ENCODE measurements at regions not wholly inside any gene's neighbourhood (a gene's known extent, or its start where the extent isn't known, plus 50 kb on each side); places are given as distances from the start of the nearest gene placed in this dataset.
"Not testable (repeated sequence)": the region's sequence is repeated elsewhere in the genome, so short reads cannot be mapped to it uniquely, and the experiment has no call there.

DNA sequence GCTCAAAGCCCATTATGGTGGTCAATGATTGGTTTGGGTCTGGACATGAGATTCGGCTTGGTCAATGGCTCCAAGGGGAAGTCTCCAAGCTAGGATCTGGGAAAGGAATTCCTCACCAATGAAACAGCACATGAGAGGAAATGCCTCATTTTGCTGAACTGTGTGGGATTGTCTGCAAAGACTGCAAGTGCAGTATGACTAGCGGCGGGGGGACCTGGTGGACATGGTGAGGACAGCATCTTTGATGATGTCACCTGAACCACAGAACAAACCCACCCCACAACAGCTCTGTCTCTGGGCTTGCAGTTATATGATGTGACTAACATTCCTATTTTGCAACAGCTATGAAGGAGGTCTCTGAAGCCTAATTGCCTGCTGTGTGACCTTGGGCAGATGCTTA is 50.6 kb upstream of the NKD1 start:
- no peak for DNase-seq

DNA sequence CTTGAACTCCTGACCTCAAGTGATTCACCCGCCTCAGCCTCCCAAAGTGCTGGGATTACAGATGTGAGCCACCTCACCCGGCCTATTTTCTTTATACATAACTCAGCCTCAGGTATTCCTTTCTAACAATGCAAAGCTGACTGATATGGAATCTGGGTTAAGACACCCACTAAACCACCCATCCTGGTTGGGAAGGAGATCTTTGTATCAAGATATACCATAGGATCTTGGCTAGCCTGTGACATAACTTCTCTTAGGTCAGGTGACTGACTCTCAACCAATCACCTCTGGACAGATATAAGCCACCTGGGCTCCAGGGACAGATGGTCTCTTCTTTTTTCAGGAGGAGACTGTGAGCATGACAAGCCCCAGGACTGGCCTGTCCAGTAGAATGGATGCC is 51.2 kb upstream of the NKD1 start:
- no peak for DNase-seq

DNA sequence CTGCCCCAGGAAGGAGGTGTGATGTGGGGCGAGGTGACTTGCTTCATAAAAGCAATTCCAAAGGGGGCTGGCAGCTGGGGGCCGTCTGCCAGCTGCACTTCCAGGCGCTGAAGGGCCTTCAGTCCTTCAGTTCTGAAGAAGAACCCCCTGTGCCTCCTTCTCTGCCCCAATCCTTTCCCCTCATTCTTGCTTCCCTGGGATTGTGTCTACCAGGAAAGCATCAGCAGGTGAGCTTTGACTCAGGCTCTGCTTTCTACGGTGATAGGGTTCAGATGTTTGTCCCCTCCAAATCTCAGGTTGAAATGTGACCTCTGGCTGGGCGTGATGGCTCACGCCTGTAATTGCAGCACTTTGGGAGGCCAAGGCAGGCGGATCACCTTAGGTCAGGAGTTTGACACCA is 52.5 kb upstream of the NKD1 start:
- no peak for DNase-seq

DNA sequence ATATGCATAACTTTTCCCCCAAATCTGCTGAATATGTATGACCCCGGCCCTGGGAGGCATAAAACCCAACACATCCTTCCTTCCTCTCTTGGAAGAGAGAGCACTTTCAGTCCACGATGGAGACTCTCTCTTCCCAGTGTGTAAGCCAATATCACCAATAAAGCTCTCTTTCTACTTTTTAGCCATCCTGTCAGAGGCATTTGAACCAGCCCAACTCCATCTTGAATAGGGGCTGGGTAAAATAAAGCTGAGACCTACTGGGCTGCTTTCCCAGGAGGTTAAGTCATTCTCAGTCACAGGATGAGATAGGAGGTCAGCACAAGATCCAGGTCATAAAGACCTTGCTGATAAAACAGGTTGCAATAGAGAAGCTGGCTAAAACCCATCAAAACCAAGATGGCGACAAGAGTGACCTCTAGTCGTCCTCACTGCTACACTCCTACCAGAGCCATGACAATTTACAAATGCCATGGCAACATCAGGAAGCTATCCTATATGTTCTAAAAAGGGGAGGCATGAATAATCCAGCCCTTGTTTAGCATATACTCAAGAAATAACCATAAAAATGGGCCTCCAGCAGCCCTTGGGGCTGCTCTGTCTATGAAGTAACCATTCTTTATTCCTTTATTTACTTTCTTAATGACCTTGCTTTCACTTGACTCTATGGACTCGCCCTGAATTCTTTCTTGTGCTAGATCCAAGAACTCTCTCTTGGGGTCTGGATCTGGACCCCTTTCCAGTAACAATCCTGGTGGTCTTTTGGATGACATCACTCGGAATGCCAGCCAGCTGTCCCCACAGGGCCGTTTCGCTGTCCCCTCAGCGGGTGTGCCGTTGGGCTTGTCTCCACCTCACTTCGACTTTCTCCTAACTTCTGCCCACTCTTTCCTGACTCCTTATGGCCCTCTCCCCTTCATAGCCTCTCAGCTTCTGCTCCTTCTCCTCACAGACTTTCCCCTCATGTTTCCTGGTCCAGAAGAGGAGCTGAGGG is 53.4 kb upstream of the NKD1 start:
- DNase-seq: no peak

DNA sequence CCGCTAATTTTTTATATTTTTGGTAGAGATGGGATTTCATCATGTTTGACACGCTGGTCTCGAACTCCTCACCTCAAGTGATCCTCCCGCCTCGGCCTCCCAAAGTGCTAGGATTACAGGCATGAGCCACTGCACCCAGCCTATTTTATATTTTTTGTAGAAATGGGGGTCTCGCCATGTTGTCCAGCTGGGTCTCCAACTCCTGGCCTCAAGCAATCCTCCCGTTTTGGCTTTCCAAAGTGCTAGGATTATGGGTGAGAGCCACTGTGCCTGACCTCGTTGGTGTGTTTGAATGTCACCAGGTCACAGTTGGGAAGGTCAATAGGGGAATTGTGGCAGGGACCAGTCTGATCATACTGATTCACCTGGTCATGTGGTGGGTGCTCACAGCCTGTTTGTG is 56.7 kb upstream of the NKD1 start:
- no peak for DNase-seq

DNA sequence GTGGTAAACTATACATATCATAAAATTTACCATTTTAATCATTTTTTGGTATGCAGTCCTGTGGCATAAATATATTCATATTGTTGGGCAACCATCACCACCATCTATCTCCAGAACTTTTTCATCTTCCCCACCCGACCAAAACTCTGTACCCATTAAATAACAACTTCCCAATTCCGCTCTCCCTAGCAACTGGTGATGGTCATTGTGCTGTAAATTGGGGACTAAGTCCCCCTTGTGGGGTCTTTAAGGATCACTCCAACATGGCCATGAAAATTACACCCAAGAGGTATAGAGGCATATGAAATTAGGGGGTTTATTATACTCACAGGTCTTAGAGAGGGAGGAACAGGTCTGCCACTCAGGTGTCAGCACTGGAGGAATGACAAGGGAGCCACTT is 57.4 kb upstream of the NKD1 start:
- no peak for DNase-seq

- DNase-seq: peak in 1 of 14 donors; percentile 24
Observed at GRCh38 chr16:50489182-50489581, 59.0 kb upstream of the NKD1 start.

DNA sequence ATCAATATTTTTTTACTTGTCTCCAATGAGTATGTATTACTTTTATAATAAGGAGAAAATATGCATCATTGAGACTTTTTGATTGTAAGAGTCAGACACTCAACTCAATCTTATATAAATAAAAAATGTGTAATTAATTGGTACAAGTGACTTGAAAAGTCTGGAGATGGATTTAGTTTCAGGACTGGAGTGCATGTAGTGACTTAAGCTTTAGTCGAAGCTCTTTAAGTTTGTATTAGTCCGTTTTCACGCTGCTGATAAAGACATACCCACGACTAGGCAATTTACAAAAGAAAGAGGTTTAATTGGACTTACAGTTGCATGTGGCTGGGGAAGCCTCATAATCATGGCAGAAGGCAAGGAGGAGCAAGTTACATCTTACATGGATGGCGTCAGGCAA is 60.7 kb upstream of the NKD1 start:
- no peak for DNase-seq

- not testable (repeated sequence) for DNase-seq
Observed at GRCh38 chr16:50486162-50486561, 62.0 kb upstream of the NKD1 start.

GRCh38 chr16:50485232-50485631 is 63.0 kb upstream of the NKD1 start:
- DNase-seq: no peak

DNA sequence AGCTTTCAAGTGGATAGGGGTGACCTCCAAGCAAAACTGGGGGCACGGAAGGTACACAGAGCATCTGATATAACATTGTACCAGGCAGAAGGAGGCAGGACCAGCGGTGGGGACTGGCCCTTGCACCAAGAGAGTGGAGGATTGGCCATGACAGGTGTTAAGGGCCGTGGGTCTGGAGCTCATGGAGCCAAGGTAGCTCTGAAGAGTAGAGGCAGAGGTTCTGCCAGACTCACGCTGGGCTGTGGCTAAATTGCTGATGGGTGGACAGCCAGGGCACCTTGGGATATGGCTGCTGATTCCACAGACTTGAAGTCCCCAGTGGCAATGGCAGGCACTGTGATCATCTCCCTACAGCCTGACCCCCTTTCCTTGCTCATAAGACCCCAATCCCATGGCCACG is 65.9 kb upstream of the NKD1 start:
- no peak for DNase-seq

DNA sequence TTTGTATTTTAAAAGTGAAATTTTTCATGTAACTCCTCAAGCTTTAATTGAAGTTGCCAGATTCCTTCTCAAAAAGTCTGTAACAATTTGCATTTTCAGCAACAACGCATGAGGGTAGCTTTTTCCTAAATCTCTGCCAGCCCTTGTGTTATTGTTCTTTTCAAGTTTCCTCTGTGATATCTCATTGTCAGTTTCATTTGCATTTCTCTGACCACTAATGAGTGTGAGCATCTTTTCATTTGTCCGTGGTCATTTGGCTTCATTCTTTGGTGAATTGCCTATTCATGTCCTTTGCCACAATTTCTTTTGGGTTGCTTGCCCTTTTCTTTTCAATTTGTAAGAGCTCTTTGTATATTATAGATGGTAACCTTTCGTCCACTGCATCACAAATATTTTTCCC is 68.0 kb upstream of the NKD1 start:
- DNase-seq: peak in 1 of 14 donors; percentile 5

GRCh38 chr16:50479771-50480170 is 68.4 kb upstream of the NKD1 start:
- DNase-seq: peak in 1 of 14 donors; percentile 6

GRCh38 chr16:50478773-50479149 is 69.4 kb upstream of the NKD1 start:
- DNase-seq: no peak

DNA sequence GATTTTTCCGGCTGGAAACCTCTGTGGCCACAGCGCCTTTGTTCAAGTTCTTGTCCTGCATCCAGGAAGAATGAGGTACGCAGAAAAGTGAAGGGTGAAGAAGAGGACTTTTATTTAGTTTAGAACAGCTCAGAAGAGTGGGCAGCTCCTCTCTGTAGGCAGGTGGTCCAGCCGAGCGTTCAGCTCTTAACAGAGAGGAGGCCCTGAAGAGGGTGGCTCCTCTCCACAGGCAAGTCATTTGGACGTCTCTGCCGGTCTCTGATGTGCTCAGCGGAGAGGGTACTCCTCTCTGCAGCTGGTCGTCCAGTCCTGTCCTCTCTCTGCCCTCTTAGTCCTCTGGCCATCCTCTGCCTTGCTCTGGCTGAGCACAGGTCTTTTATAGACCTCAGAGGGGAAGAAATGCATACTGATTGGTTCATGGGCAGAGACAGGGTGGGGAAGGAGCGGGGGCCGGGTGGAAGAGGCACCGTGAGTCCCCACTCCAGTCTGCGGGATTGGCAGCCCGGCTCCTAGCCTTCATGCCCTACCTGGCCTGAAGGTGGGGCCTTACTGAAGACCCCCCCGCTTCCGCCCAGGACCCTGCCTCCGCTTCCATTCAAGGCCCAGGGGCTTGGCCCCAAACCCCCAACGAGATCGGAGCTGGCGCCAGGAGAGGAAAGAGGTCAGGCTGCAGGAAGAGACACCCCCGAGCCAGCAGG is 70.0 kb upstream of the NKD1 start:
- DNase-seq: no peak

DNA sequence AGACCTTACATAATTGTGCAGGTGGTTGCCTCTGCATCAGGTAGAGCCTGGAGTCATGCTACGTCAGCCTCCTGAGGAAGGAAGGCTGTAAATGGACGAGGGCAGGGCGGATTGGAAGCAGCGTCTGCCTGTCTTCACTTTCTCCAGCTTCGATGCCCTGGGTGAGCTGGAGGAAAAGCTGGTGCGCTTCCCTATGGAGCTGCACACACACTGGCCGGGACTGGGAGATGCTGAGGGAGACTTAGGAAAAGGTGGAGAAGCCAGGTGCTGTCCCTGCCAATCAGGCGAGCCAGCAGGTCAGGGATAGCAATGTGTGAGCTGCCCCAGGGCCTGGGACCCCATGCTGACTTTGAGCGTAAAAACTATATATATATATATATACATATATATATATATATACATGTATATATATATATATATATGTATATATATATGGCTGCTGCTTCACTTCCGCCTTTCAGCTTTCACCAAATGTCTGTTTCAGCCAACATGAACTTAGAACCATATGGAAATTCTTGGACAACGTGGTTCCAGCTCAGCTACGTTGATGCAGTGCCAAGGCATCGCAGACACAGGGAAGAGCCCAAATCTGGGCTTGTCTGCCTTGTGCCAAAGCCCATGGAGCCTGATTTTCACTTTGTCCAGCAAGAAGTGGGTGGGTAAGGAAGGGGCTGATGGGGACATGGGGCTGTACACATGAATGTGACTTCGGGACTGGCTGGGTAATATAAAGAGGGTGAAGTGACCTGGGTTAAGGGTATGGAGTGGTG is 71.5 kb upstream of the NKD1 start:
- DNase-seq: peak in 1 of 14 donors; percentile 67

- no peak for DNase-seq
Observed at GRCh38 chr16:50475170-50475569, 73.0 kb upstream of the NKD1 start.

DNA sequence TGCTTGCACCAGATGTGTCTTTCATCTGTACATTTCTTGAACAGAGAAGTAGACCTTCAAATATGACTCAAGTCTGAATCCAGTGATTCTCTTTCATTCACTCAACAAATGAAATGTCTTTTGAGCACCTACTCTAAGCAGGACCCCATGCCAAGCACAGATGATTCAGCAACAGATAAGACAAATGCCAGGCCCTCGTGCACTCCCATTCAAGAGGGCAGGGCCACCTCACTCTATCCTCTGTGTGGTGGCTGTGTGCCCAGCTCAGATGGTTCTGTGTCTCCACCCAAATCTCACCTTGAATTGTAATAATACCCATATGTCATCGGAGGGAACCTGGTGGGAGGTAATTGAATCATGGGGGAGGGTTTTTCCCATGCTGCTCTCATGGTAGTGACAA is 74.1 kb upstream of the NKD1 start:
- no peak for DNase-seq

- no peak for DNase-seq
Observed at GRCh38 chr16:50473356-50473945, 74.7 kb upstream of the NKD1 start.

DNA sequence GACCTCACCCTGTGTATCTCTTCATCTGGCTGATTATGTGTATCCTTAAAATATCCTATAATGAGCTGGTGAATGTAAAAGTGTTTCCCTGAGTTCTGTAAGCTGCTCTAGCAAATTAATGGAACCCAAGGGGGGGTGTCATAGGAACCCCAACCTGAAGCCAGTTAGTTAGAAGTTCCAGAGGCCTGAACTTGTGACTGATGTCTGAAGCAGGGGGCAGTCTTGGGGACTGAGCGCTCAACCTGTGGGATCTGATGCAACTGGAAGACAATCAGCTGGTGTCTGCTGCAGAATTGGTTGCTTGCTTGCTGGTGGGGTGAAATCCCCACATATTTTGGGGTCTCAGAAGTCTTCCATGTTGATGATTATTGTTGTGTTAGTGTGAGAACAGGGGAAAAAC is 75.7 kb upstream of the NKD1 start:
- DNase-seq: no peak

DNA sequence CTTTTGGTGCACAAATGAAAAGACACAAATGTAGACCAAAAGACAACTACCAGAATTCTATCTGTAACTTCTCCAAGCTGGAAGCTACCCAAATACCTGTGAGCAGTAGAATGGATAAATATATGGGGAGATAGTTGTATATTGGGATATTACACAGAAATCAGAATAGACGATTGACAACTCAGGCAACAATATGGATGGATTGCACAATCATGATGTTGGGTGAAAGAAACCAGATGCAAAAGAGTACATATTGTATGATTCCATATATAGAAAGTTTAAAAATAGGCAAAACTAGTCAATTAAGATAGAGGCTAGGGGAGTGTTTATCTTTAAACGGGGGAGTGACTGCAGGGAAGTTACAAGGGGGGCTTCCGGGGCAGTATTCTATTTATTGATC is 77.5 kb upstream of the NKD1 start:
- DNase-seq: no peak

DNA sequence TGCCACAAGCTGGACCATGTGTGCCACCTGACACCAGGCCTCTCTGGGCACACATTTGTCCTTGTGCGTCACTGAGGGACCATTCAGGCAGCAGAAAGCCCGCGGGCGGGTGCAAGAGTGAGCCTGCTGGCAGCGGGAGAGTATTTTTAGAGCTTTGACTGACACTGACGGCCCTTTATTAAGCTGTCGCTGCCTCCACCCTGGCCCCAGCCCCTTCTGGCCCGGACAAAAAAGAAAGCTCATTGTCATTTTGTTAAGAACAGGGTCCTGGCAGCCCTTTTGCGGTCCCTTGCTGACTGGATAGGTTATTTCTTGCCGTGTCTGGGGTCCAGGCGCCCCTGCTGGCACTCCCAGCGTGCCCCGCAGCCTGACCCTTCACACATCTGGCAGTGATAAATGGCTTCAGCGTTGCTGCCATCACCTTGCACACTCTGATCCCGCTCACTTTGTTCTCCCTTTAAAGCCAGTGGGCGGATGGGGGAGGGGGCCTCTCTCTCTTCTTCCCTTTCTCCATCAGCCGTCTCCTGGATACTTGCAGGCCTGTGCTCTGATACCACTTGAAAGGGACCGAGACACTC is 78.4 kb upstream of the NKD1 start:
- peak in 8 of 14 donors; percentile 15 to 66 (median 26) for DNase-seq
